Astrocyte (in vitro differentiated cells and primary cell): ENCODE measurements at regions not wholly inside any gene's neighbourhood (a gene's known extent, or its start where the extent isn't known, plus 50 kb on each side); places are given as distances from the start of the nearest gene placed in this dataset.

Experiments used
- DNase-seq: peaks from one replicate; pipeline ENCODE4 v3.0.0-alpha.2; 2010; ENCODE audit warnings: low read depth
- FAIRE-seq: peaks from 2 replicates; lab custom pipeline; 2011; peaks lifted over from hg19 to GRCh38; lab: Jason Lieb, UNC
- H2AFZ ChIP-seq: 2 replicates; pipeline ENCODE4 v1.6.0; 2012; ENCODE audit warnings: low read depth, low read length, inconsistent platforms
- H3K27ac ChIP-seq: 2 replicates; pipeline ENCODE4 v1.5.1; 2011; ENCODE audit warnings: low read depth, low read length, inconsistent platforms
- H3K27me3 ChIP-seq: 2 replicates; pipeline ENCODE4 v1.6.0; 2011; ENCODE audit warnings: low read length, inconsistent platforms; ENCODE audit not compliant: insufficient read depth
- H3K36me3 ChIP-seq: 2 replicates; pipeline ENCODE4 v1.5.1; 2011; ENCODE audit warnings: low read length, inconsistent platforms; ENCODE audit not compliant: insufficient read depth
- H3K4me1 ChIP-seq: 2 replicates; pipeline ENCODE4 v1.5.1; 2011; ENCODE audit warnings: low read length, inconsistent platforms; ENCODE audit not compliant: insufficient read depth
- H3K4me2 ChIP-seq: 2 replicates; pipeline ENCODE4 v1.6.0; 2012; ENCODE audit warnings: low read length, inconsistent platforms
- H3K4me3 ChIP-seq: 2 replicates; pipeline ENCODE4 v1.5.1; 2011; ENCODE audit warnings: low read depth, mild to moderate bottlenecking, low read length, inconsistent platforms; ENCODE audit not compliant: insufficient read depth
- H3K79me2 ChIP-seq: 2 replicates; pipeline ENCODE4 v1.6.0; 2012; ENCODE audit warnings: mild to moderate bottlenecking, low read length, inconsistent platforms; ENCODE audit not compliant: insufficient read depth
- H3K9ac ChIP-seq: 2 replicates; pipeline ENCODE4 v1.6.0; 2012; ENCODE audit warnings: mild to moderate bottlenecking, low read length, inconsistent platforms
- H3K9me3 ChIP-seq: 2 replicates; pipeline ENCODE4 v1.5.1; 2012; ENCODE audit warnings: low read depth, mild to moderate bottlenecking, low read length, inconsistent platforms; ENCODE audit not compliant: insufficient read depth
- H4K20me1 ChIP-seq: 2 replicates; pipeline ENCODE4 v1.6.0; 2012; ENCODE audit warnings: low read length, inconsistent platforms; ENCODE audit not compliant: insufficient read depth
- H3K27ac Mint-ChIP-seq: one replicate; pipeline ENCODE4 v1.8.0; 2021; ENCODE audit warnings: mild to moderate bottlenecking, mixed read lengths; ENCODE audit not compliant: unreplicated experiment
- H3K27me3 Mint-ChIP-seq: one replicate; pipeline ENCODE4 v1.8.0; 2021; ENCODE audit warnings: low read depth, mixed read lengths; ENCODE audit not compliant: unreplicated experiment
- H3K36me3 Mint-ChIP-seq: one replicate; pipeline ENCODE4 v1.8.0; 2021; ENCODE audit warnings: low read depth, mixed read lengths; ENCODE audit not compliant: unreplicated experiment
- H3K4me1 Mint-ChIP-seq: one replicate; pipeline ENCODE4 v1.8.0; 2021; ENCODE audit warnings: low read depth, mixed read lengths; ENCODE audit not compliant: unreplicated experiment
- H3K4me3 Mint-ChIP-seq: one replicate; pipeline ENCODE4 v1.8.0; 2021; ENCODE audit warnings: mild to moderate bottlenecking, moderate library complexity, mixed read lengths; ENCODE audit not compliant: unreplicated experiment
- H3K9me3 Mint-ChIP-seq: one replicate; pipeline ENCODE4 v1.8.0; 2021; ENCODE audit warnings: mild to moderate bottlenecking, mixed read lengths; ENCODE audit not compliant: unreplicated experiment
- EZH2 ChIP-seq: IDR thresholded peaks from 2 replicates; pipeline ENCODE4 v1.6.1; 2012; ENCODE audit warnings: mild to moderate bottlenecking, low read length, inconsistent platforms; ENCODE audit not compliant: insufficient read depth
- TF ChIP-seq, protein P1 (sequence below): IDR thresholded peaks from 2 replicates; pipeline ENCODE4 v1.5.1; 2011; ENCODE audit warnings: low read depth, mild to moderate bottlenecking, inconsistent platforms, low read length, moderate library complexity; ENCODE audit not compliant: insufficient read depth

- Histone ChIP-seq H3K36me3 (no peaks in the 10 kb centered on the region), H2AFZ (no peak overlapping the region), H3K9me3 (no peaks in the 10 kb centered on the region), H3K27me3 (no peaks in the 10 kb centered on the region), H3K27ac (no peak overlapping the region), H3K4me2 (no peak overlapping the region), H3K79me2 (no peaks in the 10 kb centered on the region), H3K4me3 (no peak overlapping the region), H4K20me1 (no peaks in the 10 kb centered on the region), H3K9ac (no peak overlapping the region), H3K4me1 (peaks cover 12% of the 10 kb centered on the region)
- Mint-ChIP-seq H3K36me3 (no peaks in the 10 kb centered on the region), H3K27me3 (no peaks in the 10 kb centered on the region), H3K4me3 (no peak overlapping the region), H3K4me1 (peaks cover 14% of the 10 kb centered on the region), H3K9me3 (no peaks in the 10 kb centered on the region), H3K27ac (no peak overlapping the region)
- TF ChIP-seq EZH2, result no peak
- TF ChIP-seq, protein P1, sequence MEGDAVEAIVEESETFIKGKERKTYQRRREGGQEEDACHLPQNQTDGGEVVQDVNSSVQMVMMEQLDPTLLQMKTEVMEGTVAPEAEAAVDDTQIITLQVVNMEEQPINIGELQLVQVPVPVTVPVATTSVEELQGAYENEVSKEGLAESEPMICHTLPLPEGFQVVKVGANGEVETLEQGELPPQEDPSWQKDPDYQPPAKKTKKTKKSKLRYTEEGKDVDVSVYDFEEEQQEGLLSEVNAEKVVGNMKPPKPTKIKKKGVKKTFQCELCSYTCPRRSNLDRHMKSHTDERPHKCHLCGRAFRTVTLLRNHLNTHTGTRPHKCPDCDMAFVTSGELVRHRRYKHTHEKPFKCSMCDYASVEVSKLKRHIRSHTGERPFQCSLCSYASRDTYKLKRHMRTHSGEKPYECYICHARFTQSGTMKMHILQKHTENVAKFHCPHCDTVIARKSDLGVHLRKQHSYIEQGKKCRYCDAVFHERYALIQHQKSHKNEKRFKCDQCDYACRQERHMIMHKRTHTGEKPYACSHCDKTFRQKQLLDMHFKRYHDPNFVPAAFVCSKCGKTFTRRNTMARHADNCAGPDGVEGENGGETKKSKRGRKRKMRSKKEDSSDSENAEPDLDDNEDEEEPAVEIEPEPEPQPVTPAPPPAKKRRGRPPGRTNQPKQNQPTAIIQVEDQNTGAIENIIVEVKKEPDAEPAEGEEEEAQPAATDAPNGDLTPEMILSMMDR, result no peak
- FAIRE-seq (no peak), DNase-seq (peak; percentile 58)
Observed at GRCh38 chr18:28581521-28582071, 404.7 kb upstream of the CDH2 start.

GRCh38 chr18:28576941-28577340, 400.0 kb upstream of the CDH2 start:
- H3K27me3 ChIP-seq, result no peaks in the 10 kb centered on the region
- Mint-ChIP-seq H3K36me3 (no peaks in the 10 kb centered on the region), H3K27me3 (no peaks in the 10 kb centered on the region), H3K4me3 (no peak overlapping the region), H3K27ac (no peak overlapping the region), H3K9me3 (no peaks in the 10 kb centered on the region), H3K4me1 (peaks cover 2% of the 10 kb centered on the region)
- H3K79me2 ChIP-seq, result no peaks in the 10 kb centered on the region
- H3K4me2 ChIP-seq, result no peak overlapping the region
- H3K9ac ChIP-seq, result no peak overlapping the region
- no peaks in the 10 kb centered on the region for H3K9me3 ChIP-seq
- no peaks in the 10 kb centered on the region for H3K36me3 ChIP-seq
- no peak overlapping the region for H3K4me3 ChIP-seq
- peaks cover 5% of the 10 kb centered on the region for H3K4me1 ChIP-seq
- FAIRE-seq, result no peak
- H4K20me1 ChIP-seq, result no peaks in the 10 kb centered on the region
- H2AFZ ChIP-seq, result no peak overlapping the region
- peak; percentile 5 for DNase-seq
- no peak overlapping the region for H3K27ac ChIP-seq
- TF ChIP-seq EZH2, result no peak
- TF ChIP-seq, protein P1, result no peak

DNA sequence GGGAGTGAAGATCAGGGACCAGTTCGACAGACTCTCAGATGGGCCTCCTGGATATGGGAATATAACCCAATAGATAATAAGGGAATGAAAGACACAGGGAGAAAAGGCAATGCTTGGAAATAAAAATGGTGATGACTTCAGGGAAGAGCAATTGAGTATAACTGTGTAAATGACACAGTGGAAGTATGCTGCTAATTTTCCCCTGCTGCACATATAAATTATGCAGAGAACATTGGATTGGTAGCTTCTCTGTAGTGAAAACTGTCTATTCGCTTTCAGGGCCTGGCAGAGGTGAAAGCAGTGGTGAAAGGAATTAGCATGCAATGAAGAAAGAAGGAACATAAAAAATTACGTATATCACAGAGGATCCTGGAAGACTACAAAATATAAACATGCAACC, 398.2 kb upstream of the CDH2 start:
- no peaks in the 10 kb centered on the region for H4K20me1 ChIP-seq
- no peak overlapping the region for H3K4me3 ChIP-seq
- FAIRE-seq (no peak), DNase-seq (no peak)
- no peak overlapping the region for H3K27ac ChIP-seq
- H3K4me2 ChIP-seq, result no peak overlapping the region
- H3K79me2 ChIP-seq, result no peaks in the 10 kb centered on the region
- Mint-ChIP-seq H3K36me3 (no peaks in the 10 kb centered on the region), H3K4me1 (no peaks in the 10 kb centered on the region), H3K9me3 (no peaks in the 10 kb centered on the region), H3K27ac (no peak overlapping the region), H3K27me3 (no peaks in the 10 kb centered on the region), H3K4me3 (no peak overlapping the region)
- TF ChIP-seq, protein P1, result no peak
- TF ChIP-seq EZH2, result no peak
- no peaks in the 10 kb centered on the region for H3K9me3 ChIP-seq
- H3K27me3 ChIP-seq, result no peaks in the 10 kb centered on the region
- no peaks in the 10 kb centered on the region for H3K36me3 ChIP-seq
- no peaks in the 10 kb centered on the region for H3K4me1 ChIP-seq
- no peak overlapping the region for H3K9ac ChIP-seq
- no peak overlapping the region for H2AFZ ChIP-seq
